ENCODE measurements at regions not wholly inside any gene's neighbourhood (a gene's known extent, or its start where the extent isn't known, plus 50 kb on each side); places are given as distances from the start of the nearest gene placed in this dataset.
A peak's percentile ranks its signal among the peaks of the same experiment; 100 is the strongest.

DNA sequence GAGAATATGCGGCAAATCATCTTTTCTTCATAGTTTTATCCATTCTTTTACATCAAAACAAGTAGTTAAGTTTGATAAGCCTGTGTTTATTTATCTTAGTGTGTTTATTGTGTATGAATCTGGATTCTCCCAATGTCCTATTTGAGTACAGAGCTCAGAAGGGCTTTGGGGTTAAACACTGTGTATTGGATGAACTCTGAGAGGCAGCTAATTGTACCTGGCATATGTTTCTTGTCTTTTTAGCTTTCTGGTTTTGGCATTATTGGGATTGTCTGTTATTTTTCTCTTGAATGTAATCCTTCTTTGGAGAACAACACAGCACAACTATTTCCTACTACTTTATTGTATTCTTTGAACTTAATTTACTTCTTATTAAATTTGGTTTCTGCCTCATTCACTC is 906.9 kb downstream of the ADGRL2 start:
- DNase-seq: no peak

DNA sequence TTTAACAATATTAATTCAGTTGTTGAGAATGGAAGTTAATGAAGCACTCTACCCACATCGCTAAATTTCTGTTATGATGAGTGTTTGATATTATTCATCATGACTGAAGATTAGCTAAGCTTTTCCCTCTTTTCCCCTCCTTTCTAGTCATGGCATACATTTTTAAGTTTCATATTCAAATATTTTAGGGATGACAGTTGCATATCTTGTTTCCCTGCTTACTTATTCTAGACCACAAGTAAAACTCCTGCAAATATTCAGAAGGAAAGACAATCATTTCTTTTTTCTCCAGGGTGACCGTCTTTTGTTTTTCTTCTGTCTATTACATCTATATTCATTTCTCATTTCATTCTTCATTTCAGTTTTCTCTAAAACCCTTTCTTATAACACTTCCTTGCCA is 906.0 kb downstream of the ADGRL2 start:
- DNase-seq: no peak

- DNase-seq: no peak
Observed at GRCh38 chr1:82704966-82705365, 904.2 kb downstream of the ADGRL2 start.

GRCh38 chr1:82704393-82704792 is 903.7 kb downstream of the ADGRL2 start:
- DNase-seq: no peak

- no peak for DNase-seq
Observed at GRCh38 chr1:82703951-82704350, 903.2 kb downstream of the ADGRL2 start.

DNA sequence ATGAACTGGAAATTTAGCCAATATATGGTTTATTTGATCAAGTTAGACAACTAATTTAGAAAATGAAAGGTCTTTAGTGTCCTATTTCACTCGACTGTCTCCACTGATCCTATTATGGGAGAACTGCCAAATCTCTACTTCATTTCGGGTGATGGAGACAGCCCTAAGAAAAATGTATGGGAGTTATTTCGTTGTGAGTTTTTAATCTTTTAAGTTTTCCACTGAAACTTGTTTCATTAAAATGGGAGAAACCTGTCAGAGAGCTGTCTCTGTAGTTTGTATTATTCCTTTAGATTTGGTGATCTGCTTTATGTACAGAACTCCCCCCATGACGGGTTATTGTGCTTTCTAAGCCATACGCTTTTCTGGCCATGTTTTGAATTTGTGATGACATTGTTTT is 899.7 kb downstream of the ADGRL2 start:
- DNase-seq: no peak

GRCh38 chr1:82697965-82698364 is 897.2 kb downstream of the ADGRL2 start:
- DNase-seq: peak; percentile 66

- DNase-seq: no peak
Observed at GRCh38 chr1:82695443-82695842, 894.7 kb downstream of the ADGRL2 start.

DNA sequence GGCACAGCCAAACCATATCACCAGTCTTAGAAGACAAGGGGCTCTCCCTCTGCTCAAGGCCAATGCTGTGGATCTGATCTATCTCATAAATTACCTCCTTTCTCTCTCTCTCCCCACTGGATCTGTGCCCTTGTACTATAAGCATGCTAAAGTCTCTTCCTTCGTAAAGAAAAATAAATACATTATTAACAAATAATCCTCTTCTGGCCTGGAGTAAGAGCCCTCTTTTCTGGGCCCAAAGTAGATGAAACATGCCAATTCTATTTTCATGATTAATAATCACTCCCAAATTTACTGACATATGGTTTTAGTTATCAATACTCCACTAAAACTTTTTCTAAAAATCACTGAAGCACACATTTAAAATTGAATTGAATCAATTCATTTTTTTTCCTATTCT is 889.7 kb downstream of the ADGRL2 start:
- no peak for DNase-seq

- DNase-seq: no peak
Observed at GRCh38 chr1:82689217-82689616, 888.5 kb downstream of the ADGRL2 start.

DNA sequence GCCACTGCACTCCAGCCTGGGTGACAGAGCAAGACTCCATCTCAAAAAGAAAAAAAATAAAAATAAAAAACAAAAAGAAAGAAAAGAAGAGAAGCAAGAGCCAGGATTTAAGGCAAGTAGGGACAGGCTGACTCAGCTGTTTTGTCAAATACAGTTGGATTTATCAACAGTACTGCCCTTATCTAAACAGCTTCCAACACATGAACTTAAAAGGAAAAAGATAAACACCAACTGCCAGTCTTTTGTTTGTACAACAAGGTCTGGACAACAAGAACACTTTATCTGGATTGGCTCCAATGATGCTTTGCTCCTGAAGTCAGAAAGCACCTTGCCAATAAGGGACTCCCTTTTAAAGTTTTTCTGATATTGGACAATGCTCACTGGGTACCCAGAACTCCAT is 886.0 kb downstream of the ADGRL2 start:
- no peak for DNase-seq

DNA sequence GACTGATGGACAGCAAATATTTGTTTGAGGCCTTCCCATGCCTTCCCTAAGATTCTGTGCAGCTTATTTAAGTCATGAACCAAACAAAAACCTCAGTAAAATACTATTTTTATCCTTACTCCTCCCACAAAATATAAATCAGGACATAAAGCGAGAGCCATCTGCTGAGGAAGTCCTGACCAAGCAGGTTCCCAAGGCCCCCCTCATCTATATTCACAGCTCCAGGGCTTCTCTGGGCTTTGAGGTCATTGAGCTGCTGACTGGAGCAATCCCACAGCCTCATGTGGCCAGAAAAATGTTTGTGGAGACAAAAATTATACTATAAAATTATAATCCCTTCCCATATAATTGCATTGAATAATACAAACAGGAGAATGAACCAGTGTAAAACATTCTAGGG is 846.2 kb downstream of the ADGRL2 start:
- DNase-seq: no peak

- no peak for DNase-seq
Observed at GRCh38 chr1:82646336-82646735, 845.6 kb downstream of the ADGRL2 start.

GRCh38 chr1:82644186-82644915 is 843.6 kb downstream of the ADGRL2 start:
- DNase-seq: no peak

- DNase-seq: no peak
Observed at GRCh38 chr1:82640352-82640751, 839.6 kb downstream of the ADGRL2 start.

GRCh38 chr1:82634266-82634665 is 833.5 kb downstream of the ADGRL2 start:
- DNase-seq: no peak

GRCh38 chr1:82632155-82632554 is 831.4 kb downstream of the ADGRL2 start:
- no peak for DNase-seq

DNA sequence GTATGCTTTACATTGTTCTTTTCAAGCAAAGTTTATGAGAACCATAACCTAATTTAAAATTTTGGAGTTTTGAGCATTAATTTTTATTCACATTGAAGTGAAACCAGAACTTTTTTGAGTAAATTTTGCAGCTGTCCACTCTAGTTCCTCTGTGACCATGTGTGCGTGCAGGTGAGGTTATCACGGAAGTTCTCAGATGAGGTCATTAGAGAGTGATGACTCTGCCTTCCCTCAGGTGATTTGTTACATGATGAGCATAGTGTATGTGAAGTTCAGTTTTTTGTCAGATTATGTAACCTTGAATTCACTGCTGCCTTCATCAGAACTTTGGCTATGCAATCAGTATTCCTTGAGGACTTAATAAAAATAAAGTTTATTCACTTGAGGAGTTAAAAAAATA is 828.2 kb downstream of the ADGRL2 start:
- DNase-seq: no peak

- no peak for DNase-seq
Observed at GRCh38 chr1:82625537-82625936, 824.8 kb downstream of the ADGRL2 start.

DNA sequence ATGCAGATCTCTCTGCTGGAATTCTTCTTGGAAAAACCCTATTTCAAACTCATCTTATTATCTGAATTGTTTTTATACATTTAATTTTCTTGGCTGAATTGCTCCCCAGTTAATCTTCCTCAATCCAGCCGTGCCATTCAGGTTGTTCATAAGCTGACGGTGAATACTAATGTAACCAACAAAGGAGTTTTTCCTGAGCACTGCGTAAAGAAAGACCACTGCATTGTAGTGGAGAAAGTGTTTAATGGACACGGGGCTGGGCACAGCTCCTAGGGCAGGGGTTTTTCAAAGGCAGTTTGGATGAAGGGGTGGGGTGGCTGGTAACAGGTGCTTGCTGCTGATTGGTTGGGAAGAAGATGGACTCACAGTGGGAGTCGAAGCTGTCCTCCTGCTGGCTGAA is 820.3 kb downstream of the ADGRL2 start:
- DNase-seq: no peak

DNA sequence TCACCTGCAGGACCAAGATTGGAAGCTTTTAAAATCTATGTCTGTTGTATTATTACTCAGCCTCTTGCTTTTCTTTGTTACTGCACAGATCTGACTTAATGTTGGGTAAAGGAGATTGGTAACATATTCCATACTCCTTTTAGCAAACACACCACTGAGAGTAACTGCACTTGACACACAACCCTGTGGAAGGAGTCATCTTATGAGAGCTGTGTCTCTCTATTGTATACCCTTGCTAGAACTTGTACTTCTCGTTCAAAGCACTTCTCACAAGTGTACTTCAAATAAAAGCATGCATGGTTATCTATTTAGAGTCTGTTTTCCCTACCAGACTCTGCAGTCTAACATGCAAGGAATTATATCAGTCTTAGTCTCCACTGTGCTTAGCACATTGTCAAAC is 813.4 kb downstream of the ADGRL2 start:
- DNase-seq: no peak

DNA sequence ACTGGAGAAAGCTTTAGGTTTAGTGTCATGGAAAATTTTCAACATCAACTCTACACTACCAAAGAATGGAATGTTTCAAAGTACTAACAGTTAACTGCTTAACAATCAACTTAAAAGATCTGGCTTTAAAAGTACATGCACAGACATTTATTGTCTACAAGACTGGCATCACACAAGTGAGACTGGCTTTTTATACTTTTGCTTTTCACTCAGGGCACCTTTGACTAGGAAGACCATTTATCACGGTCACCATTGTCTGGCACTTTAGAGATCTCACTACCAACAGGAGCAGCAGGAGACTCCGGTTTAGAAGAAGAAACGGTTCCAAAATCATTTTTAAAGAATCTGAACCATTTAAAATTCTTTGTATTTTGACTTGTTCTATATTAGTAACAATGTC is 812.3 kb downstream of the ADGRL2 start:
- DNase-seq: no peak

DNA sequence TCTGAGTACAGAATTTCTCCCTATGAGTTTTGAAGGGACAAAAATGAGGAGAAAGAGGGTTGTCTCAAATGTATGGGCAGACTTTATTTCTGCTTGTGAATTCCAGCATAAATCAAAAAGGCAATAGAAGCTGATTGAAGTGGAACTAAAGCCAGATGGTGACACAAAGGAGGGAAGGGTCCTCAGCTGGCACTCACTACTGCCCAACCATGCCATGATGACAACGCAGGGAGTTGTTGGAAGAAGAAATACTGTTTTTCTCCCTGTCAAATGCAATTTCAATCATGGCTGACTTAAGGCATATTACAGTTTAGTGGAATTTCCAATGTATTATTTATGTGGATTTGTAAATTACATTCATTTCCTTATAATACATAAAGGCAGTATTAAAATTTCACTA is 805.8 kb downstream of the ADGRL2 start:
- DNase-seq: no peak

GRCh38 chr1:82604524-82604923 is 803.8 kb downstream of the ADGRL2 start:
- DNase-seq: no peak

DNA sequence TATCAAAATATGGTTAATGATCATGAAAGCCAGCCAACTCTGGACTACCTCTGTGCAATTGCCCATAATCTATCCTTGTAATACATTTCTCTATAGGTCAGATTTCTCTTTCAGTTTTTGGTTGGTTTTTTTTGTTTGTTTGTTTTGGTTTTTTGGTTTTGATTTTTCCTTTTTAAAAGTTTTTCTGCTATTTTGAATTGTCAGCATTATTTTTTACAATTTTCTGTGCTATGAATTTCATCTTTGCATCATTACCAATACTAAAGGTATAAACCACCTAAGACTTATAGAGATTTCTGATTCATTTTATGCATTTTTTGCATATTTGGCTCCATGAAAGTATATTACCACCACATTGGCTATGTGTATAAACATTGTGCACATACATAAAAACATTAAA is 799.6 kb downstream of the ADGRL2 start:
- no peak for DNase-seq

- DNase-seq: no peak
Observed at GRCh38 chr1:82598812-82599211, 798.1 kb downstream of the ADGRL2 start.

All from NCI-H1105 (cell line).